CD4-positive, alpha-beta T cell treated with Interleukin-17A for 4 hours (primary cell): ENCODE measurements at regions not wholly inside any gene's neighbourhood (a gene's known extent, or its start where the extent isn't known, plus 50 kb on each side); places are given as distances from the start of the nearest gene placed in this dataset.

ENCODE experiments used
- DNase-seq: peaks from one replicate; pipeline ENCODE4 v3.0.0-alpha.2; 2020; ENCODE audit warnings: mixed read lengths

DNA sequence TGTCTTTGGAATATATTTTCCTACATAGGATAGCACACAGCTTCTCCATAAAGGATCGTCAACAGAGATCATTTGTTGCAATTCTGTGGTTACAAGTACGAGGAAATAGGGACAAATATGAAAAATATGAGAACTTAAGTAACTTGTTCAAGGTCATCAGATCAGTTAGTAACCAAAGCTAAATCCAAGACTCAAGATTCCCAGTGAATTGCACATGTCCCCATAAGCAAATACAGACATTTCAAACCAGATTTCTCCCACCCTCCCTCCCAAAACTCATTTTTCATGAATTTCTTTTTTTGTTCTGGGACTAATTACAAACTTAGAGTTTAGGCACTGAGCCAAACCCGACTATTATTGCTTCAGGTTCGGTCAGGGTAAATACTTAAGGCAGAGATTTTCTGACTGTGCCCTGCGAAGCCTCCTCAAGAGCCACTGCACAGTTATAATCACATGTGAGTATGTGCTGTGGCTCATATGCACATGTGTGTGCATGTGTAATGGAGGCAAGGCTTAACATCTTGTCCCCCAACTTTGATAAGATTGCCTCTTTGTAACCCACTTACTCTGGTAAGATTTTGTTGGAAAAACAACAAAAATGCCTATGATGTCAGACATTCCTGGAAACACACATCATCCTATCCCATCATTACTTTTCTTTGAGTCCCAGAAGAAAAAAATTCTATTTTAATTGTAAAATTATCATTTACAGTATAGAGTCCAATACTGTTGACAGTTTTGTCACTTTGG lies 216.2 kb downstream of the CD83 start:
- DNase-seq = no peak

DNA sequence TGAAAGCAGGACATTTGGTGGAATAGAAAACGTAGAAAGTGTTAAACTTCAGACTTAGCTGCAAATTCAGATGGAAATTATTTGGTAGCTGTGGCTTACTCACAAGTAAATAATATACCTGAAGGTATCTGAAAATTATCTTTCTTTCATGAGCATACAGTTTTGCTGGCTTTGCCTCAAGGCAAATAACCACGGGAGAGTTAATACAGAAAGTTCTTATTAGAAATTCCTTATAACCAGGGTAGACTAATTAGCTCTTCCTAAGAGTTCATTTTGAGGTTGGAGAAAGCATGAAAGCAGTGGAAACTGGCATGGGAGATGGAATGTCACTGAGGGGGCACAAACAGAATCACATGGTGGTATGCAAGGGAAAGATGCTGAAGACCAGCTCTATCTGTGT lies 217.5 kb downstream of the CD83 start:
- no peak for DNase-seq

DNA sequence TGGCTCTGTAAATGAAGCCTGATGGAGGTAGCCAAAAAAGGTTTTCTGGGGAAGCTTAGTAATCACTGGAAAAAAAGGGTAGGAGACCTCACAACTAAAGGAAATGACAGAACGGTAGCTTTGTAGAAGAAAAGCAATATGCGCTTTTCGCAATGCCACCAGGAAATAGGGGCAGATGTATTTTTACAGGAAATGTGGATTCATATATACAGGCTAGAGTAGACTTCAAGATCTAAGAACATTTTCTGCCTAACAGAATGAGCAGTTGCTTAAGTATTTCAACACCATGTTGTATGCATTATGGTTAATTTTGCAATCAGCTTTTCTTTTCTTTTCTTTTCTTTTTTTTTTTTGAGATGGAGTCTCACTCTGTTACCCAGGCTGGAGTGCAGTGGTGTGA lies 219.6 kb downstream of the CD83 start:
- DNase-seq = no peak

DNA sequence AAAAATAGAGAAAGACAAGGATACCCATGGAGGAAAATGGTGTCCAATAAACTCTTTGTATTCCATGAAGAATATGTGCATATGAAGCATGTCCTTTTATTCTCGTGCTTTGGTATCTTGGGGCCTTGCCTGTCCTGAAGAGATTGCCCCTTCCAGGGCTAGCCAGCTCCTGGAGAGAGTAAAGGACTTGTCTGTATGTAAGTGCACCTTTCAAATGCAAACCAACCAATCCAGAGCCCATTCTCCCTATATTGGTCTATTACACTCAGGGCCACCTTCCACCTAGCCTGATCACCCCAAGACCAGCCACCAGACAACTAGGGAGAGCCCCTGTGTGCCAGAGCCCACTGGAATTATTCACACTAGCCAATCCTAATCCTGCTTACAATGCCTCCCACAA lies 221.6 kb downstream of the CD83 start:
- DNase-seq = no peak

DNA sequence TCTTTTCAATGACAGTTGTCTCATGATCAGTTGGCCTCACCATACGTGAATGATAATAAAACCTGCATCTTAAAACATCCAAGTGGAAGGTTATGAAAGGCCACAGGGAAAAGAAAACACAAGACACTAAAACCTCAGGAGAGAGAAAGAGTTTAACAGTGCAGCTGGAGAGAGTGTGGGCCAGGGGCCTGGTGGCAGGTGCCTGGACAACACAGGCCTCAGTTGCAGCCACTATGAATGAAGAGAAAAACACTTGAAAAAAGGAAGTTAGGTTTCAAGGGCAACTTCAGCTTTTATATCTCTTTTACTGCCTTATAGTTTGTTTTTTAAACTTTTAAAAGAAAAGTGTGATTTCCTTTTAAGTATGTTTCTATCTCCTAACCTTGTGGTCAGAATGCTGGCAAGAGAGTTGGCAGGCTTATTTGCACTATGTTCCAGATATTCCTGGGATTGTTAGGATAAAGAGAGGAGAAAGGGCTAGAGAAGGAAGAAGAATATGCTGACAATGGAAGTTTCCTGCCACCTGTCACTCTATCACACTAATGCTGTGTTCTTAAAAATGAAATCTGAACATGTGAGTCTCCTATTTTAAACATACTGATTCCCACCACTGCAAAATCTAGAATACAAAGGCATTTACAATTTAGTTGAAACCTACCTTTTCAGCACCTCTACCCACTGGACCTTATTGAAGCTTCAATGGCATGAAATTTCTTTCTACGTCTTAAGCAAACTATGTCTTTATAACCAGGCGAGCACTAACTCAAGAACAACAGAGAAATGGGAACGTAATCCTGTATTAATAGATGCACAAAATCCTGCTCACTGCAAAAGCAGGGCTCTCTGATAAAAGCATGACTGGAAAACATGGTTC lies 222.4 kb downstream of the CD83 start:
- no peak for DNase-seq

DNA sequence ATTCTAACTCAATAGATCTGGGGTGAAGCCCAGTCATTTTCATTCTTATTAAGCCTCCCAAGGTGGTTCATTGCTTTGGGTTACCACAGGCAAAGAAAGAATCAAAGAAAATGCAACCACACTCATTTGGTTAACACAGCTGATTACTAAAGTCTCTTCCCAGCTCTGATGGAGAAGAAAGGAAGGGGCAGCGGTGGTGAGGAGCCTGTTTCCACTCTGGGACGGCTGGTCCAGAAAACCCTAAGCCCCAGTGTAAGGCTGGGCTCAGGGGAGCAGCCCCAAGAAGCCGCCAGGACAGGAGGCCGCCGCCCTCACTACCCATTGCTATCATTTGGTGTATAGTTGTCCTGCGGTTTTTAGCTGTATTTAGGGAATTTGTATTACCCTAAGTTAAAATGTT lies 226.9 kb downstream of the CD83 start:
- DNase-seq = no peak

DNA sequence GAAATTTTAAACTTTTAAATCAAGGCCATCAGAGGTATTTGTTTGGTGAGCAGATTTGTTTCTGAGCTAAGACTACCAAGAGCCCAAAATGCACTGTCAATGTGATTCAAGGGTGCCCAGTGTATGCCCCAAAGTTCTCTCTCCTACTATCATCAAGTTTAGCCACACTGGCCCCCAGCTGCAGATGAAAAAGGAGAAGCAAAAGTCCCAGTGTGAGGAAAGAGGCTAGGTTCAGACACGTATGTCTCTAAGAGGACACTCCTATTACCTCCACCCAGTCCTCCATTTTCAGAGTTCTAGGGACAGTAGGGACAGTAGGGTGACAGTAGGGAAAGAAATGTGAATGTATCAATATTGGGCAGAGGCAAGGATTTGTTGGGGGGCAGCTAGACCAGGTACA lies 230.8 kb downstream of the CD83 start:
- DNase-seq = no peak

DNA sequence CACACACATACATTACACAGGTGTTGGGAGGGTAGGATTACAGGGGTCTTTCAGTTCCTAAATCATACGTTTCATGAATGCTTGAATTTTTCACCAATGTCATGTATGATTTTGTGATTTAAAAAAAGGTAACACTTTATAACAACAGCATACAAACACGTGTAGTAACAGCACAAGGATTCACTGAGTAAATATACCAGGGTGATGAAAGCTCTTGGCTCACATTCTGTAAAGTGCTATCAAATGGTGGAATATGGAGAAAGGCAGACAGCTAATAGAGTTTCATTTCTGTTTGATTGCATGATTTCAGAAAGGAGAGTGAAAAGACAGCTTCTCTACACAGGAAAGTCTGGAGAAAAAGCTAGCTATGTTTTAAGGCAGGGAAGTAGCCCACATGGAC lies 231.9 kb downstream of the CD83 start:
- DNase-seq = no peak

DNA sequence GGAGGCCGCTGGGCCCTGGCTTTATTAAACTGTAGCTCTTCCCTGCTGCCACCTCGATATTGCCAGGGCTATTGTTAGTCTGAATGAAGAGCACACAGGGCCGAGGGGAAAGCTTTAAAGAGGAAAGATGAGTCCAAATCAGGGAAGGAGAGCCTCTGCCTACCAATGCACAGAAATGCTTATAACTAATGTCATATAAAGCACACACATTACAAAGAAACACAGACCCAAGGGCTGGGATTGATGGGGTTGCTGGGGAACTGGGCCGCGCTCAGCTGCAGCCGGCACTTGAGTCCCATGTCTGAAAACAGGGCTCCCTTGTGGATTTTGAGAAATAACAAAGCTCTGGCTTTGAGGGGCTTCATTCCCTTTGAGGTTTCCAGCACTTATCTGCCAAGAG lies 232.6 kb downstream of the CD83 start:
- DNase-seq = no peak

DNA sequence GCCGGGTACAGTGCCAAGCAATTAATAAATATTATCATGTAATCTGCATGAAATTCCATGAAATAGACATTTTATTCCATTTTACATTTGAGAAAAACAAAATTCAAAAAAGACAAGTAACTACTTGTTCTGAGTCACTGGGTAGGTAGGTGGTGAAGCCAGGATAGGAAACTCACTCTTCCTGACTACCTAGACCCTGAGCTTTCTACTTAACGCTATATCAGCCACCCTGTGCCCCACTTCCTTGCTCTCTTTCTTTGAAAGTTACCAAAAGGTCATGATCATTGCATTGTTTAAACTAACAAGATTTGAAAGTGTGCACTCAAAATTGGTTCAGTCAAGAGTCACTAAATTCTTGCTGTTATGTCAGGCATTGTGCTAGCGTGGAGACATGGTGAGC lies 235.7 kb downstream of the CD83 start:
- no peak for DNase-seq

DNA sequence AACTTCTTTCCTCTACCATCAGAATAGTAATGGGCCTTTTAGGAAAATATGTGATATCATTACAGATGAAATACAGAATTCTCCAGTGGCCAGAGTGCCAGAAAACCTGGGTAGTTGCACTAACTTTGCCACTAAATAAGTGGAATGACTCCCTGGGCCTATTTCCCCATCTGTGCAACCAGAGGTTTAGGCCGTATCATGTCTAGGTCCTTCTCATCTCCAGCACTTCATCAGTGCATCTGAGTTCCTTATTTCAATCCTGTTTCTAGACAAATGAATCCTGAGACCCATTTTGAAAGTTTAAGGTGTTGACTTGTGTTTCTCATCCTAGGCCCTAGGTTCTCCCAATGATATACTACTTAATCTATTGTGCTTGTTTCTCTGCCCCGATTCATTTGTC lies 236.2 kb downstream of the CD83 start:
- no peak for DNase-seq

DNA sequence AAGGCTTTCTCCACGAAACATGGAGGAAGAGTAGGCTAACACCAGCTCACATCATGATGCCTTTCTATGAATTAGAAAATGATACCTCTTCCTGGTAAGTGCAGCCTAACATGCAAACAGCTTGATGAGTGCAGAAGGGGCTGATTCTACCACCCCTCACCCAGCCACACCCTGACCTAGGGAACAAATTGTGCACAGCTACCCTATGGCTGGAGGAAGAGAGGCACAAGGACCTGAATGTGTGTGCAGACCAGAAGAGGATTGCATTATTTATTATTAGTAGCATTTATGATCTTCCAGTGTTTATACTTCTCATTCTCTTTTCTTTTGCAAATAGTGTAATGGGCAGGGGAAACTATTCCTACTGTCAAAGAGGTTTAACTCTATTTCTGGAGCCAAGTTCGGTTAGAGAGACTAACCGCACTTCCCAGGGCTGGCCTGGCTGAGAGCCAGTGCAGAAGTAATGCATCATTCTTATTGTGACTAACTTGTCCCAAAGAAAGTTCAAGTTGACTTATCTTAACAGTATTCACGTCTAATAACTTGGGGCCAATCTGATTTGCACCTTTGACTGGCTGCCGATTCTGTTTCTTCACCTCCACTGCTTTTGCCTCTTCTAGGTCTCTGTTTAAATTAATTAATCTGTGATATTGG lies 237.5 kb downstream of the CD83 start:
- DNase-seq = peak; percentile 24

DNA sequence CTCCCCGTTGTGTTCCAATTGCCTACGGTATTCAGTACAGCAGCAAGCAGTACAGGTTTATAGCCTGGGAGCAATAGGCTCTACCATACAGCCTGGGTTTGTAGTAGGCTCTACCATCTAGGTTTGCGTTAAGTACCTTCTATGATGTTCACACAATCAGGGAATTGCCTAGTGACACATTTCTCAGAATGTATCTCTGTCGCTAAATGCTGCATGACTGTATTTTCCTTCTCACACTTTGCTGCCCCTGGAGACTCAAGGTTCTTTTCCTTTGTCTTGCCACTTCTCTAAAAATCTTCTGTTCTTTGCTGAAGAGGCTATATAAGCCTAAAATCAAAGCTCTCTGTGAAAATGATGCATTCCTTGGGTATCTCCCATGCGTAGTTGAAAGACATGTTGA lies 241.9 kb downstream of the CD83 start:
- DNase-seq = no peak

DNA sequence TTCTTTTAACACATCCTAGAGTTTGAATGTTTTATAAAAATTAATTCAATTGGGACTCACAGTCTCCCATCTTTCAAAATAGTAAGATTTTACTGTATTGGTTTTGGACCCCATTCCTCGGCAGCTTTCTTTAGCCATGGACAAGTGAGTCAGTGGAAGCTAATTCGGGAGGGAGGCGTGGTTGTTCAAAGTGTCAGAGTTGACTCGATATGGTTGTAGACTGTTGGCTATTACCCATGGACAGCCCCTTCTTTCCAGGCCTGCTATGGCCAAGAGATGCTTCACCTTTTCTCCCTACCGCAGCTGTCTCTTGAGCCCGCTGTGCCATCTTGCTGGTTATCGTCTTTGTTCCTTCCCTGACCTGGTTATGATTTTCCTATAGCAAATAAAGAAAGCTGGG lies 243.0 kb downstream of the CD83 start:
- no peak for DNase-seq

DNA sequence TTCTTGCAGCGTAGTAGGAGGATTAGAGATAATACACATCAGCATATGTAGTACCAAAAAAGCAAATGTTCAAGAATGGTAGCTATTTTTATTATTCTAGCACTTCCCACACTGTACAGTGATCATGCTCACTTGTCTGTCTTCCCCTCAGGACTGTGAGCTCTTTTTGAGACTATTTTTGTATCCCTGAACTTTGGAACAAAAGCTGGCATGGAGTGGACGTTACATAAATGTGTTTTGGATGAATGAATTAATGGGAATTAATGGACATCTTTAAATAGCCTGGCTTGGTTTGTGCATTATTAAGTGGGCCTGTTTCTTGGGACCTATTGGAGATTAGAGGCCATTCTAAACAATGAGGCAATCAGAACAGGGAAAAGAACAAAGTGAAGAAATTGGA lies 243.7 kb downstream of the CD83 start:
- no peak for DNase-seq

DNA sequence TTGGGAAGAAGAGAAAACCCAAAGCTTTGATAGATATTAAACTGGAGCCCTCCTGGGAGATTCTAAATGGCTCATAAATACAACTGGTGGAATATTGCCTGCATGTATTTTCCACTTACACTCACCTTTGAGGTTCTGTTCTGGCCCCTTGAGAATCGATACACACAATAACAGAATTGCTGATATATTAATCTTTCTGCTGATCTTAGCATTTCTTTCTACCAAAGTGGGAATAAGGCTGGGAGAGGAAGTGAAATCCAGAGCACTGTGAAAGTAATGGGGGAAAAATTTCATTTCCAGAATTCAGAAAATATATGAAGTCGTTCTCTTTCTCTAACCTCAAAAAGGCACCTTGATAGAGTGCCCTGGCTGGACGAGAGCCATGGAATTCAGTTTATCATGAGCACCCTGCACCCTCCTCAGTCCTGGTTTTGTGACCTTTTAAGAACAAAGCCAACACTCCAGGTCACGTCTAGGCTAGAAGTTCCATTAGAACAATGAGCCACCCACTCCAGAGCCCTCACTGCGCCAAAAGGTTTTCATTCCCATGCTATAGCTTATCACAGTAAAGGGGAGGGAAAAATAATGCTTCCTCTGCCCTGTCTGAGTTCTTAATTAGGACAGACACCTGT lies 244.5 kb downstream of the CD83 start:
- DNase-seq = no peak

DNA sequence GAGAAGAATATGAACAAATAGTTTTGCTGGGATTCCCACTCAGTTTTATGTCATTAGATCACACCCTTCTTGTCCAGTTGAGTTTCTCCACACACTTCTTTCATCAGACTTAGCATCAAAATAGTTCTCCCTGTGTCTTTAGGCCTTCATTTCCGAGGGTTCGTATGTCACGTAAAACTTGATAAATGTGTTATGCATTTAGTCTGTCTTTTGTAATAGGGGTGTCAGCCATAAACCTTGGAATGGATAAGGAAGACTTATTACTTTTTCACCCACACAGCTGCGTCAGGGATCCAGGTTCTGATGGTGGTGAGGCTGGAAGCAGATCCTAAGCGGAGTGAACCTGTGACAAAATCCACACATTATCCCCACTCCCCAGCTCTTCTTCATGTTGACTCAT lies 246.8 kb downstream of the CD83 start:
- no peak for DNase-seq

DNA sequence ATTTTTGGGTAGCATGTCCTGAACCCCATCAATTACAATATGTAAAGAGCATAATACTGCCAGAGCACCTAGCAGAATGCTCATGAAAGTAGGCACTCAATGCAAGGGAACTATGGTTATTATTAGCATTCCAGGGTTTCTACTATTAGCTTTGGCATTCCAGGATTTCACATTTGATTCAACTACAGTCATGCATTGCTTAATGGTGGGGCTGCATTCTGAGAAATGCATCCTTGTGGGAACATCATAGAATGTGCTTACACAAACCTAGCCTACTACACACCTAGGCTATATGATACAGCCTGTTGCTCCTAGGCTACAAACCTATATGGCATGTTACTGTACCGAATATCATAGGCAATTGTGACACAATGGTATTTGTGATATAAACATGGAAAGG lies 247.8 kb downstream of the CD83 start:
- no peak for DNase-seq

DNA sequence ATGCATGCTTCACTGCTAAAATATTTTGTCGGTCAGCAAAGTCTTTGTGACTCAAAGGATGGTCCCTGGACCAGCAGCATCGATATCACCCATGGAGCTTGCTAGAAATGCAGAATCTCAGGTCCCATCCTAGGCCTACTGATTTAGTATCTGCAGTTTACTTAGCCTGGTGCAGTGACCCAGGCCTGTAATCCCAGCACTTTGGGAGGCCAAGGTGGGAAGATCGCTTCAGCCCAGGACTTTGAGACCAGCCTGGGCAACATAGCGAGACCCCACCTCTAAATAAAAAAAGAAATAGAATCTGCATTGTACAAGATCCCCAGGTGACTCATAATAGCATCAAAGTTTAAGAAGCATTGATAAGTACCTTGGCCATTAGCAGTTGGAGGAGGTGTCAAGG lies 248.7 kb downstream of the CD83 start:
- DNase-seq = no peak

DNA sequence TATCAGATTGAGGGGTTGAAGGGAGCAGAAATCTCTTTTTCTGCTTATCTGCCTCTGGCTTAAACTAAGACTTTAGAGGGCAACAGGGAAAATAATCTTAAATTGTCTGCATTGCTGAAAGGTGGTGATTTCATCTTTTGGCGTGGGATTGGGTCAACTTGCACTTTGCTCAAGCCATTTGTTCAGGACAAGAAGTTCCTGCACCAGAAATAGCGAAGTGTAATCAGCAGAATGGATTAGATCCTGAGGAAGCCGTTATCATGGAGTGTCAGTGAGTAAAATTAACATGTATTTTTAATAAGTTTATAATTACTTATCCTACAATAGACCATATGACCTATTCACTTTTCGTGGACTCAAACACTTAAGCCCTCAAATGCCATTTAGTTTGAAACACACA lies 249.3 kb downstream of the CD83 start:
- DNase-seq = no peak

DNA sequence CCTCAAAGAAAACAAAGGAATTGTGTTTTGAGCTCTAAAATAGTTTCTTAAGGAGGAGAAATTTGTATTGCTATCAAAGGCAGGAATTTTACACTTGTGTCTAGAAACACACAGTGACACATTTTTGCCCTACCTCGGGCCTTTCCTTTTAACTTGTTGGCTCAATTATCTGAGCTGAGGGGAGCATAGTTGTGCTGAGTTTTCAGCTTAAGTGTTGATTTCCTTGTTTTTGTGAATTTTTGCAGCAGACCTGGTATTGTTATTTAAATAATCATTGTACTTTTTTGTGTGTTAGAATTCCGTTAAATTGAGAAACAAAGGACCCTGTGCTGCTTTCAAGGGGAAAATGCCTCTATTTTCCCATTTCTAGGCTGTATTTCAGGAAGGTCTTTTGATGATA lies 249.7 kb downstream of the CD83 start:
- no peak for DNase-seq

DNA sequence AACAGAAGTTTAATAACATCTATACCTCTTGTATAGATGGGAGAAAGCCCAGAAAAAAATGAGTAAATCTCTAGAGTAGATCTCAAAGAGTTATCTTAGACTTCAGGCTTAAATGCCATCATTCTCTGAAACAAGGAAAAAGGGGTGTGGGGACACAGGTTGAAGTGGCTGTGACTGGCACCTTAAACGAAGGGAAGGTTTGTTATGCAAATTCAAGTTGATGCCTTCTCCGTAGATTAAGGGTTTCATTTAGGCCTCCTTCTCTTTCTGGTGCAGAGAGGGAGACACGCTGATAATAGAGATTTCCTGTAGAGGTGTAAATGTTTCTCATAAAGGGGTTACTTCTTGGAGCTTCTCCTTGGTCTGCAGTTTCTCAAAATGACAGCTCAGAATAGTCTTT lies 252.1 kb downstream of the CD83 start:
- DNase-seq = no peak

DNA sequence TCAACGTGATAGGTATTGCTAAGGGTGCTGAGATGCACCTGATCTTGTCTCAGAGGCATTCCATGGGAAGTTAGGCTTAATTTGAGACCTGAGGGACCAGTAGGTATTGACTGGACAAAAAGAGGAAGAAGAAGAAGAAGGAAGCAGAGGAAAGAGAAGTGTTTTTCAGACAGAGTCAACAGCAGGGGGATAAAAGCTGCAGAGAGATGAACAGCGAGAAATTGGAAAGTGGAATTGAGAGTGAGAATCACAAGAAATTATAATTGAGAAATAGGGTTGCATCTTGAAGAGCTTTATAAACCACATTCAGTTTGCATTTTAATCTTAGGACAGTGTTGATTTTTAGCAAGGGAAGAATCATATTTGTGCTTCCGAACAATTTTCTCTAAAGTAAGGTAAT lies 254.0 kb downstream of the CD83 start:
- no peak for DNase-seq
